Astrocyte (in vitro differentiated cells and primary cell): ENCODE measurements at regions not wholly inside any gene's neighbourhood (a gene's known extent, or its start where the extent isn't known, plus 50 kb on each side); places are given as distances from the start of the nearest gene placed in this dataset.

Experiments
- DNase-seq: peaks from one replicate; pipeline ENCODE4 v3.0.0-alpha.2; 2010; ENCODE audit warnings: low read depth
- FAIRE-seq: peaks from 2 replicates; lab custom pipeline; 2011; peaks lifted over from hg19 to GRCh38; lab: Jason Lieb, UNC
- H2AFZ ChIP-seq: 2 replicates; pipeline ENCODE4 v1.6.0; 2012; ENCODE audit warnings: low read depth, low read length, inconsistent platforms
- H3K27ac ChIP-seq: 2 replicates; pipeline ENCODE4 v1.5.1; 2011; ENCODE audit warnings: low read depth, low read length, inconsistent platforms
- H3K27me3 ChIP-seq: 2 replicates; pipeline ENCODE4 v1.6.0; 2011; ENCODE audit warnings: low read length, inconsistent platforms; ENCODE audit not compliant: insufficient read depth
- H3K36me3 ChIP-seq: 2 replicates; pipeline ENCODE4 v1.5.1; 2011; ENCODE audit warnings: low read length, inconsistent platforms; ENCODE audit not compliant: insufficient read depth
- H3K4me1 ChIP-seq: 2 replicates; pipeline ENCODE4 v1.5.1; 2011; ENCODE audit warnings: low read length, inconsistent platforms; ENCODE audit not compliant: insufficient read depth
- H3K4me2 ChIP-seq: 2 replicates; pipeline ENCODE4 v1.6.0; 2012; ENCODE audit warnings: low read length, inconsistent platforms
- H3K4me3 ChIP-seq: 2 replicates; pipeline ENCODE4 v1.5.1; 2011; ENCODE audit warnings: low read depth, mild to moderate bottlenecking, low read length, inconsistent platforms; ENCODE audit not compliant: insufficient read depth
- H3K79me2 ChIP-seq: 2 replicates; pipeline ENCODE4 v1.6.0; 2012; ENCODE audit warnings: mild to moderate bottlenecking, low read length, inconsistent platforms; ENCODE audit not compliant: insufficient read depth
- H3K9ac ChIP-seq: 2 replicates; pipeline ENCODE4 v1.6.0; 2012; ENCODE audit warnings: mild to moderate bottlenecking, low read length, inconsistent platforms
- H3K9me3 ChIP-seq: 2 replicates; pipeline ENCODE4 v1.5.1; 2012; ENCODE audit warnings: low read depth, mild to moderate bottlenecking, low read length, inconsistent platforms; ENCODE audit not compliant: insufficient read depth
- H4K20me1 ChIP-seq: 2 replicates; pipeline ENCODE4 v1.6.0; 2012; ENCODE audit warnings: low read length, inconsistent platforms; ENCODE audit not compliant: insufficient read depth
- H3K27ac Mint-ChIP-seq: one replicate; pipeline ENCODE4 v1.8.0; 2021; ENCODE audit warnings: mild to moderate bottlenecking, mixed read lengths; ENCODE audit not compliant: unreplicated experiment
- H3K27me3 Mint-ChIP-seq: one replicate; pipeline ENCODE4 v1.8.0; 2021; ENCODE audit warnings: low read depth, mixed read lengths; ENCODE audit not compliant: unreplicated experiment
- H3K36me3 Mint-ChIP-seq: one replicate; pipeline ENCODE4 v1.8.0; 2021; ENCODE audit warnings: low read depth, mixed read lengths; ENCODE audit not compliant: unreplicated experiment
- H3K4me1 Mint-ChIP-seq: one replicate; pipeline ENCODE4 v1.8.0; 2021; ENCODE audit warnings: low read depth, mixed read lengths; ENCODE audit not compliant: unreplicated experiment
- H3K4me3 Mint-ChIP-seq: one replicate; pipeline ENCODE4 v1.8.0; 2021; ENCODE audit warnings: mild to moderate bottlenecking, moderate library complexity, mixed read lengths; ENCODE audit not compliant: unreplicated experiment
- H3K9me3 Mint-ChIP-seq: one replicate; pipeline ENCODE4 v1.8.0; 2021; ENCODE audit warnings: mild to moderate bottlenecking, mixed read lengths; ENCODE audit not compliant: unreplicated experiment
- EZH2 ChIP-seq: IDR thresholded peaks from 2 replicates; pipeline ENCODE4 v1.6.1; 2012; ENCODE audit warnings: mild to moderate bottlenecking, low read length, inconsistent platforms; ENCODE audit not compliant: insufficient read depth
- TF ChIP-seq, protein P1 (sequence below): IDR thresholded peaks from 2 replicates; pipeline ENCODE4 v1.5.1; 2011; ENCODE audit warnings: low read depth, mild to moderate bottlenecking, inconsistent platforms, low read length, moderate library complexity; ENCODE audit not compliant: insufficient read depth

DNA sequence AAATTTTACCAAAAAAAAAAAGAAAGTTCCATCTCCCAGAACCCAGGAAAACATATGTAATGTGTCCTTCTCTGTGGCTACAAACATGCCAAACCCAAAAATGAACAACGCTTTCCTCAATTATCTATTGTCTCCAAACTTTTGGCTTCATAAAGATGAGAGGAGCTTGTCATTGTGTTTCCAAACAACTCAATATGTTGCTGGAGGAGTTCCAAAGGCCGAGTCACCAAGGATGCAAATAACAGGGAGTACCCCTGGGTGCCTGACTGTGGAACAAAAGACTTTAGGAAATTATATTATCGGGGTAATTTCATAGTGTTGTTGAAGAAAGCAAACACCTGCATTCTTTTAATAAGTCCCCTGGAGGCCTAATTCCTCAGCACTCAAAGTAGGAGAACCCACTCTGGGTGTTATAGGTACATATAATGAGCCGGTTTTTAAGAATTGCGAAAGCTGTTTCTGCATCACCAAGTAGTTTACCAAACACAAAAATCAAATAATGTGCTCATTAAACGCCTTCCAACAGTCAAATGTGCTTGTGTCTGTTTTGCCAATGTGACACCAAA is 206.3 kb upstream of the PRICKLE2 start:
- Histone ChIP-seq H3K9ac (no peak overlapping the region), H3K4me3 (no peak overlapping the region), H3K4me2 (no peak overlapping the region), H3K79me2 (no peaks in the 10 kb centered on the region), H4K20me1 (no peaks in the 10 kb centered on the region), H3K9me3 (no peaks in the 10 kb centered on the region), H3K36me3 (no peaks in the 10 kb centered on the region), H3K27ac (no peak overlapping the region), H3K27me3 (no peaks in the 10 kb centered on the region), H2AFZ (no peak overlapping the region), H3K4me1 (no peaks in the 10 kb centered on the region)
- H3K4me3 Mint-ChIP-seq = no peak overlapping the region
- H3K9me3 Mint-ChIP-seq = peaks cover 13% of the 10 kb centered on the region
- DNase-seq = no peak
- no peaks in the 10 kb centered on the region for H3K27me3 Mint-ChIP-seq
- FAIRE-seq = no peak
- peaks cover 4% of the 10 kb centered on the region for H3K4me1 Mint-ChIP-seq
- H3K27ac Mint-ChIP-seq = no peak overlapping the region
- TF ChIP-seq, protein P1, sequence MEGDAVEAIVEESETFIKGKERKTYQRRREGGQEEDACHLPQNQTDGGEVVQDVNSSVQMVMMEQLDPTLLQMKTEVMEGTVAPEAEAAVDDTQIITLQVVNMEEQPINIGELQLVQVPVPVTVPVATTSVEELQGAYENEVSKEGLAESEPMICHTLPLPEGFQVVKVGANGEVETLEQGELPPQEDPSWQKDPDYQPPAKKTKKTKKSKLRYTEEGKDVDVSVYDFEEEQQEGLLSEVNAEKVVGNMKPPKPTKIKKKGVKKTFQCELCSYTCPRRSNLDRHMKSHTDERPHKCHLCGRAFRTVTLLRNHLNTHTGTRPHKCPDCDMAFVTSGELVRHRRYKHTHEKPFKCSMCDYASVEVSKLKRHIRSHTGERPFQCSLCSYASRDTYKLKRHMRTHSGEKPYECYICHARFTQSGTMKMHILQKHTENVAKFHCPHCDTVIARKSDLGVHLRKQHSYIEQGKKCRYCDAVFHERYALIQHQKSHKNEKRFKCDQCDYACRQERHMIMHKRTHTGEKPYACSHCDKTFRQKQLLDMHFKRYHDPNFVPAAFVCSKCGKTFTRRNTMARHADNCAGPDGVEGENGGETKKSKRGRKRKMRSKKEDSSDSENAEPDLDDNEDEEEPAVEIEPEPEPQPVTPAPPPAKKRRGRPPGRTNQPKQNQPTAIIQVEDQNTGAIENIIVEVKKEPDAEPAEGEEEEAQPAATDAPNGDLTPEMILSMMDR = no peak
- no peak for TF ChIP-seq EZH2
- H3K36me3 Mint-ChIP-seq = peaks cover 9% of the 10 kb centered on the region

DNA sequence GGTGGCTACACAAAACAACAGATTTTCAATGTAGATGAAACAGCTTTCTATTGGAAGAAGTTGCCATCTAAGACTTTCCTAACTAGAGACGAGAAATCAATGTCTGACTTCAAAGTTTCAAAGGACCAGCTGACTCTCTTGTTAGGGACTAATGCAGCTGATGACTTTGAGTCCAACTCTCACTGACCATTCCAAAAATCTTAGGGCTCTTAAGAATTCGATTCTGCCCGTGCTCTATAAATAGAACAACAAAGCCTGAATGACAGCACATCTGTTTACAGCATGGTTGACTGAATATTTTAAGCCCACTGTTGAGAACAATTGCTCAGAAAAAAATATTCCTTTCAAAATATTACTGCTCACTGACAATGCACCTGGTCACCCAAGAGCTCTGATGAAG is 202.4 kb upstream of the PRICKLE2 start:
- Histone ChIP-seq H3K27me3 (no peaks in the 10 kb centered on the region), H3K36me3 (no peaks in the 10 kb centered on the region), H3K27ac (no peak overlapping the region), H3K4me2 (no peak overlapping the region), H3K9me3 (no peaks in the 10 kb centered on the region), H3K79me2 (no peaks in the 10 kb centered on the region), H3K4me3 (no peak overlapping the region), H2AFZ (no peak overlapping the region), H4K20me1 (no peaks in the 10 kb centered on the region), H3K9ac (no peak overlapping the region), H3K4me1 (no peaks in the 10 kb centered on the region)
- FAIRE-seq (no peak), DNase-seq (no peak)
- TF ChIP-seq EZH2 = no peak
- TF ChIP-seq, protein P1 = no peak
- Mint-ChIP-seq H3K4me3 (no peak overlapping the region), H3K36me3 (peaks cover 5% of the 10 kb centered on the region), H3K27ac (no peak overlapping the region), H3K9me3 (peaks cover 2% of the 10 kb centered on the region), H3K4me1 (peaks cover 4% of the 10 kb centered on the region), H3K27me3 (no peaks in the 10 kb centered on the region)

GRCh38 chr3:64426551-64426950 is 201.3 kb upstream of the PRICKLE2 start:
- TF ChIP-seq, protein P1 = no peak
- no peak for TF ChIP-seq EZH2
- H3K4me3 ChIP-seq = no peak overlapping the region
- no peak overlapping the region for H3K4me3 Mint-ChIP-seq
- FAIRE-seq = no peak
- H3K36me3 Mint-ChIP-seq = peaks cover 2% of the 10 kb centered on the region
- no peak overlapping the region for H3K27ac Mint-ChIP-seq
- H2AFZ ChIP-seq = no peak overlapping the region
- H3K36me3 ChIP-seq = no peaks in the 10 kb centered on the region
- no peaks in the 10 kb centered on the region for H3K27me3 ChIP-seq
- no peak overlapping the region for H3K4me2 ChIP-seq
- H3K27me3 Mint-ChIP-seq = no peaks in the 10 kb centered on the region
- peaks cover 2% of the 10 kb centered on the region for H3K9me3 Mint-ChIP-seq
- H3K4me1 ChIP-seq = no peaks in the 10 kb centered on the region
- H3K9me3 ChIP-seq = no peaks in the 10 kb centered on the region
- no peaks in the 10 kb centered on the region for H3K79me2 ChIP-seq
- H3K27ac ChIP-seq = no peak overlapping the region
- no peaks in the 10 kb centered on the region for H4K20me1 ChIP-seq
- no peak for DNase-seq
- H3K9ac ChIP-seq = no peak overlapping the region
- peaks cover 4% of the 10 kb centered on the region for H3K4me1 Mint-ChIP-seq
